Mucosa of stomach (tissue), 1 donor: ENCODE measurements at regions not wholly inside any gene's neighbourhood (a gene's known extent, or its start where the extent isn't known, plus 50 kb on each side); places are given as distances from the start of the nearest gene placed in this dataset.

Experiments used
- H3K27me3 ChIP-seq: one replicate; pipeline ENCODE4 v1.7.0; 2013; ENCODE audit warnings: mild to moderate bottlenecking, low read length; ENCODE audit not compliant: control insufficient read depth, insufficient read depth
- H3K36me3 ChIP-seq: one replicate; pipeline ENCODE4 v1.7.0; 2013; ENCODE audit warnings: low read length; ENCODE audit not compliant: control insufficient read depth, insufficient read depth
- H3K4me1 ChIP-seq: one replicate; pipeline ENCODE4 v1.7.0; 2013; ENCODE audit warnings: mild to moderate bottlenecking, low read length; ENCODE audit not compliant: control insufficient read depth, insufficient read depth
- H3K4me3 ChIP-seq: one replicate; pipeline ENCODE4 v1.7.0; 2013; ENCODE audit warnings: low read length
- H3K9ac ChIP-seq: one replicate; pipeline ENCODE4 v1.7.0; 2013; ENCODE audit warnings: mild to moderate bottlenecking, low read length, moderate library complexity
- H3K9me3 ChIP-seq: one replicate; pipeline ENCODE4 v1.7.0; 2013; ENCODE audit warnings: mild to moderate bottlenecking, low read length, moderate library complexity; ENCODE audit not compliant: control insufficient read depth
- donor health status: Pancreatic carcinoma.

- Histone ChIP-seq H3K4me3 (no peak overlapping the region), H3K9me3 (no peaks in the 10 kb centered on the region), H3K9ac (no peak overlapping the region), H3K36me3 (no peaks in the 10 kb centered on the region), H3K4me1 (no peaks in the 10 kb centered on the region), H3K27me3 (no peaks in the 10 kb centered on the region)
These were observed 198.5 kb downstream of the BMP4 start for GRCh38 chr14:53758141-53758540.

DNA sequence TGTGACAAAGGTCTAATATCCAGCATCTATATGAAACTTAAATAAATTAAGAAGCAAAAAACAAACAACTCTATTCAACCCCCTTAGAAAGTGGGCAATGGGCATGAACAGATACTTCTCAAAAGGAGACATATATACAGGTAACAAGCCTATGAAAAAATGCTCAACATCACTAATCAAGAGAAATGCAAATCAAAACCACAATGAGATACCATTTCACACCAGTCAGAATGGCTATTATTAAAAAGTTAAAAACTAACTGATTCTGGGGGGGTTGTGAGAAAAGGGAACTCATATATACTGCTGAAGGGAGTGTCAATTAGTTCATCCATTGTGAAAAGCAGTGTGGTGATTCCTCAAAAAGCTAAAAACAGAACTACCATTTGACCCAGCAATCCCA is 198.9 kb downstream of the BMP4 start:
- Histone ChIP-seq H3K9ac (no peak overlapping the region), H3K27me3 (no peaks in the 10 kb centered on the region), H3K4me3 (no peak overlapping the region), H3K4me1 (no peaks in the 10 kb centered on the region), H3K9me3 (no peaks in the 10 kb centered on the region), H3K36me3 (no peaks in the 10 kb centered on the region)

DNA sequence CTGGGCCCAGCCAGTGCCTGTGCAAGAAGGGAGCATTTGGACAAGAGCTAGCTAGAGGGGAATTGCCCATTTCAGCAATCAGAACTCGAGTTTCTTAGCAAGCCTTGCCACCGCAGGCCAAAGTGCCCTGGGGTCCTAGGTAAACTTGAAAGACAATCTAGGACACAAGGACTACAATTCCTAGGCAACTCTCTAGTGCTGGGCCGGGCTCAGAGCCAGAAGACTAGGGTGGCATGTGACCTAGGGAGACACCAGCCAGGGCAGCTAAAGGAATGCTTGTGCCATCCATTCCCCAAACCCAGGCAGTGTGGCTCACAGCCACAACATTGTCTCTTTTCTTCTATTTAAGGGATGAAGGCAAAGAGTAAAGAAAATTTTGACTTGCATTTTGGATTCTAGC is 205.0 kb downstream of the BMP4 start:
- H3K4me3 ChIP-seq = no peak overlapping the region
- no peak overlapping the region for H3K9ac ChIP-seq
- H3K36me3 ChIP-seq = no peaks in the 10 kb centered on the region
- H3K9me3 ChIP-seq = no peaks in the 10 kb centered on the region
- H3K27me3 ChIP-seq = no peaks in the 10 kb centered on the region
- H3K4me1 ChIP-seq = no peaks in the 10 kb centered on the region

- no peak overlapping the region for H3K4me3 ChIP-seq
- H3K4me1 ChIP-seq = no peaks in the 10 kb centered on the region
- H3K9me3 ChIP-seq = no peaks in the 10 kb centered on the region
- no peaks in the 10 kb centered on the region for H3K36me3 ChIP-seq
- H3K27me3 ChIP-seq = no peaks in the 10 kb centered on the region
- H3K9ac ChIP-seq = no peak overlapping the region
These were observed 207.9 kb downstream of the BMP4 start for GRCh38 chr14:53748691-53749090.

DNA sequence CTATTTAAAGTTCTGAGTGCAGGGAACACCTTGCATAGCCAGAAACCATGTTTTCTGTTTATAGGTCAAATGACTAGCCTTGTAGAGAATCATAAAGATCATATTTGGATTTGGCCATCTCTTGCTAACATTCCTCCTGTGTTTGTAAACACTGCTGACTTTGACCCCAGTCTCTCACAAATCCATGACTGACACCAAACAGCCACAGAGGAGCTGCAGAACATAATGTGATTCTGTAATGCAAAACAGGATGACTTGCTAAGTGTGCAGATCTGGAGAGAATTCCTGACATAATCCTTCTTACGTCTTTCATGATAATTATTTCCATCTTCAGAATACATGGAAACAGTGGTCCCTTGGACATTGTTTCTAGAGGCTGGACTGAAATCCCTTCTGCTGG is 211.8 kb downstream of the BMP4 start:
- Histone ChIP-seq H3K36me3 (no peaks in the 10 kb centered on the region), H3K4me3 (no peak overlapping the region), H3K4me1 (no peaks in the 10 kb centered on the region), H3K9ac (no peak overlapping the region), H3K9me3 (no peaks in the 10 kb centered on the region), H3K27me3 (no peaks in the 10 kb centered on the region)

DNA sequence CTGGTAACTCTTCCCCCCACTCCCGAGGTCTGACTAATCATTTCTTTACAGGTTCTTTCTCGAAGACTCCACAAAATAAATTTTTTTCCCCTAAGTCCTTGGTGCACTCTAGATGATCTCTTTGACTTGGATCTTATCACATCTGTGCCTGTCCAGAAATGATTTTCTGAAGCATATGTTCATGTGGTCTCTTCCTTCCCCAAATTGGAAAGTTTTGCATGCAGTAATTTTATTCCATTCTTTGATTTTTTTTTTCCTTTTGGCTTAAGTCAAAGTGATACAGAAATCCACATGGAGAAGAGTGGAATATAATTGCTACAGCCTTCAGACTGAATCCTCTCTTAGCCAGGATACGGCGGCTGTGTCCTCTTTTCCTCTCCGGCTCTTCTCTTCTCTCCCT is 213.3 kb downstream of the BMP4 start:
- Histone ChIP-seq H3K36me3 (no peaks in the 10 kb centered on the region), H3K27me3 (no peaks in the 10 kb centered on the region), H3K4me1 (no peaks in the 10 kb centered on the region), H3K9me3 (no peaks in the 10 kb centered on the region), H3K9ac (no peak overlapping the region), H3K4me3 (no peak overlapping the region)

GRCh38 chr14:53742233-53742620 is 214.4 kb downstream of the BMP4 start:
- no peaks in the 10 kb centered on the region for H3K36me3 ChIP-seq
- no peak overlapping the region for H3K4me3 ChIP-seq
- no peaks in the 10 kb centered on the region for H3K9me3 ChIP-seq
- H3K27me3 ChIP-seq = no peaks in the 10 kb centered on the region
- no peak overlapping the region for H3K9ac ChIP-seq
- no peaks in the 10 kb centered on the region for H3K4me1 ChIP-seq

- H3K9me3 ChIP-seq = no peaks in the 10 kb centered on the region
- H3K27me3 ChIP-seq = no peaks in the 10 kb centered on the region
- H3K36me3 ChIP-seq = no peaks in the 10 kb centered on the region
- no peak overlapping the region for H3K4me3 ChIP-seq
- H3K4me1 ChIP-seq = no peaks in the 10 kb centered on the region
- no peak overlapping the region for H3K9ac ChIP-seq
These were observed 215.0 kb downstream of the BMP4 start for GRCh38 chr14:53741479-53742232.

DNA sequence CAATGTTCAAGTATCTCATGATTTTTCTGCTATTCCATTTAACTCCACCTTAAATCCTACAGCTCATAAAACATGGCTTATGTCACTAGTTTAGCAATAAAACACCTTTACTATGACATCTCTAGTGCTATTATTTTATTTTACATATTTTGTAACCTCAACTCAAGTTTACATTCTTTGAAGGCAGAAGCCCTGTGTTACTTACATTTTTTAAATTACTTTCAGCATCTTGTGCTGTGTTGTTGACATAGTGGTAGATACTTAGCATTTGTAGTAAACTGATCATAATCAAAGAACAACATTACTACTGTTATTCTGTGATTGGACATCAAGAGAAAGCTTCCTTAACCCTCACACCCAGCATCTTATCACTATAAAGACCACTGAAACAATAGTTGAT is 216.1 kb downstream of the BMP4 start:
- no peaks in the 10 kb centered on the region for H3K36me3 ChIP-seq
- H3K4me1 ChIP-seq = no peaks in the 10 kb centered on the region
- no peaks in the 10 kb centered on the region for H3K27me3 ChIP-seq
- no peaks in the 10 kb centered on the region for H3K9me3 ChIP-seq
- no peak overlapping the region for H3K4me3 ChIP-seq
- no peak overlapping the region for H3K9ac ChIP-seq

- no peaks in the 10 kb centered on the region for H3K4me1 ChIP-seq
- H3K36me3 ChIP-seq = no peaks in the 10 kb centered on the region
- no peak overlapping the region for H3K9ac ChIP-seq
- H3K27me3 ChIP-seq = no peaks in the 10 kb centered on the region
- H3K4me3 ChIP-seq = no peak overlapping the region
- H3K9me3 ChIP-seq = no peaks in the 10 kb centered on the region
These were observed 220.7 kb downstream of the BMP4 start for GRCh38 chr14:53735916-53736315.

DNA sequence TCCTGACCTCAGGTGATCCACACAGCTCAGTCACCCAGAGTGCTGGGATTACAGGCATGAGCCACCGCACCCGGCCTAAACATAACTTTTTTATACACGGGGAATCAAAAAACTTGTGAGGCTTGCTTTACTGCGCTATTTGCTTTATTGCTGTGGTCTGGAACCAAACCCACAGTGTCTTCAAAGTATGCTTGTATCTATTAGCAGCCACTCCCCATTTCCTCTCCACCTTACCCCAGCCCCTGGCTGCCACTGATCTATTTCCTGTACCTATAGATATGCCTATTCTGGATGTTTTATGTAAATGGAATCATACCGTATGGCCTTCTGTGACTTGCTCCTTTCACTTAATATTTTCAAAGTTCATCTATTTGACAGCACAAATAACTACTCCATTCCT is 233.4 kb downstream of the BMP4 start:
- Histone ChIP-seq H3K9ac (no peak overlapping the region), H3K4me1 (no peaks in the 10 kb centered on the region), H3K27me3 (no peaks in the 10 kb centered on the region), H3K4me3 (no peak overlapping the region), H3K36me3 (no peaks in the 10 kb centered on the region), H3K9me3 (no peaks in the 10 kb centered on the region)

DNA sequence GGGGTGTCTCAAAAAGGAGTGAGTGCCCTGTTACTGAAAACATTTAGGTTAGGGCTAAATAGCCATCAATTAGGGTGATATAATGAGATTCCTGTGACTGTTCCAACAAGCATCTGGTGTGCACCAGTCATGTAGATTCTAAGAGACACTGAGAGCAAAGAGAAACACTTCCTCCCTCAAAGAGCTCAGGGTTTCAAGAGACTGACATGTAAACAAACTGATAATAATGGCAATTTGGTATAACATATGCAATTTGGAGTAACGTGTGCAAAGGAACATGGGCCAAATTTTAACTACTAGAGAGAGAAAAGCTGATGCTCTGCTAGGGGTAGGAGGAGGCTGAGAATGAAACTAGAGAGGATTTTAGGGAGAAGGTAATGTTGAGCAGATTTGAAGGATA is 237.1 kb downstream of the BMP4 start:
- H3K4me1 ChIP-seq = peaks cover 14% of the 10 kb centered on the region
- no peak overlapping the region for H3K4me3 ChIP-seq
- H3K36me3 ChIP-seq = no peaks in the 10 kb centered on the region
- no peak overlapping the region for H3K9ac ChIP-seq
- no peaks in the 10 kb centered on the region for H3K27me3 ChIP-seq
- H3K9me3 ChIP-seq = no peaks in the 10 kb centered on the region

GRCh38 chr14:53716578-53716977 is 240.0 kb downstream of the BMP4 start:
- no peaks in the 10 kb centered on the region for H3K27me3 ChIP-seq
- no peaks in the 10 kb centered on the region for H3K9me3 ChIP-seq
- H3K36me3 ChIP-seq = no peaks in the 10 kb centered on the region
- H3K4me3 ChIP-seq = no peak overlapping the region
- no peak overlapping the region for H3K9ac ChIP-seq
- peaks cover 16% of the 10 kb centered on the region for H3K4me1 ChIP-seq
